H1 (cell line): ENCODE measurements at regions not wholly inside any gene's neighbourhood (a gene's known extent, or its start where the extent isn't known, plus 50 kb on each side); places are given as distances from the start of the nearest gene placed in this dataset.
"Not testable (repeated sequence)": the region's sequence is repeated elsewhere in the genome, so short reads cannot be mapped to it uniquely, and the experiment has no call there.

Experiments used
- CTCF ChIA-PET: fragments of 300-600 bp; sonication (Branson Sonifier 250); formaldehyde crosslinking; loops from one replicate; lab custom pipeline; 2021; ENCODE audit not compliant: partially characterized antibody; lab: Charles Lee
- POLR2A ChIA-PET: fragments of 300-600 bp; sonication (Branson Sonifier 250); formaldehyde crosslinking; loops from one replicate; lab custom pipeline; 2021; ENCODE audit warnings: inconsistent platforms; ENCODE audit not compliant: partially characterized antibody; lab: Charles Lee
- DNase-seq, 2 experiments: peaks; one replicate each; pipeline versions ENCODE4 v3.0.0 to v3.0.0-alpha.2; 2010 to 2022; ENCODE audit warnings: low spot score in 2 of 2, low read depth in 1 of 2, mixed read lengths in 1 of 2
- FAIRE-seq: peaks from 2 replicates; lab custom pipeline; 2011; peaks lifted over from hg19 to GRCh38; lab: Jason Lieb, UNC
- H2AFZ ChIP-seq: 2 replicates; pipeline ENCODE4 v1.8.1; 2012; ENCODE audit warnings: low read length, inconsistent platforms
- H2AK5ac ChIP-seq: 2 replicates; pipeline ENCODE4 v1.6.1; 2013; ENCODE audit warnings: low read depth, low read length
- H2BK120ac ChIP-seq: replicated peaks from 2 replicates; pipeline ENCODE3; 2013; ENCODE audit warnings: low read depth, low read length, inconsistent platforms
- H2BK12ac ChIP-seq: 2 replicates; pipeline ENCODE4 v1.6.1; 2013; ENCODE audit warnings: low read depth, low read length
- H2BK15ac ChIP-seq: 2 replicates; pipeline ENCODE4 v1.6.1; 2013; ENCODE audit warnings: low read length
- H2BK20ac ChIP-seq: 2 replicates; pipeline ENCODE4 v1.6.1; 2013; ENCODE audit warnings: low read length
- H2BK5ac ChIP-seq: 2 replicates; pipeline ENCODE4 v1.6.1; 2013; ENCODE audit warnings: low read depth, low read length
- H3K14ac ChIP-seq: 2 replicates; pipeline ENCODE4 v1.6.1; 2013; ENCODE audit warnings: inconsistent platforms; ENCODE audit not compliant: insufficient read length
- H3K18ac ChIP-seq: 2 replicates; pipeline ENCODE4 v1.6.1; 2013; ENCODE audit warnings: low read length; ENCODE audit errors: extremely low read depth
- H3K23ac ChIP-seq: 2 replicates; pipeline ENCODE4 v1.6.1; 2013; ENCODE audit warnings: inconsistent platforms; ENCODE audit not compliant: insufficient read length
- H3K23me2 ChIP-seq: 2 replicates; pipeline ENCODE4 v1.6.1; 2013; ENCODE audit warnings: low read depth, low read length
- H3K27ac ChIP-seq: 2 replicates; pipeline ENCODE4 v1.6.1; 2011; ENCODE audit warnings: low read depth, low read length, inconsistent platforms
- H3K27me3 ChIP-seq, 4 experiments: replicated peaks in 1 of 4; 1 replicate in 1 of 4; 2 replicates in 3 of 4; pipeline versions ENCODE4 v1.6.1 to v1.8.1; 2011 to 2013; ENCODE audit warnings: low read length in 3 of 4, mild to moderate bottlenecking in 3 of 4, inconsistent platforms in 2 of 4, mixed read lengths in 2 of 4, moderate library complexity in 1 of 4; ENCODE audit not compliant: control insufficient read depth in 3 of 4, insufficient read depth in 3 of 4; ENCODE audit errors: extremely low read depth in 1 of 4
- H3K36me3 ChIP-seq, 4 experiments: 2 replicates each; pipeline versions ENCODE4 v1.6.1 to v1.8.1; 2011 to 2013; ENCODE audit warnings: mild to moderate bottlenecking in 4 of 4, low read length in 3 of 4, moderate library complexity in 2 of 4, control low read depth in 1 of 4, inconsistent platforms in 1 of 4; ENCODE audit not compliant: insufficient read depth in 4 of 4, control insufficient read depth in 2 of 4
- H3K4ac ChIP-seq: replicated peaks from 2 replicates; pipeline ENCODE3; 2013; ENCODE audit warnings: low read length, low read depth, mixed read lengths, inconsistent platforms; ENCODE audit not compliant: insufficient read length
- H3K4me1 ChIP-seq, 4 experiments: replicated peaks in 1 of 4; 1 replicate in 1 of 4; 2 replicates in 3 of 4; pipeline versions ENCODE4 v1.6.1 to v1.8.1; 2011 to 2013; ENCODE audit warnings: low read length in 3 of 4, inconsistent platforms in 2 of 4, mixed read lengths in 1 of 4; ENCODE audit not compliant: insufficient read depth in 4 of 4, control insufficient read depth in 3 of 4
- H3K4me2 ChIP-seq, 2 experiments: 2 replicates each; pipeline versions ENCODE4 v1.6.1 to v1.8.1; 2011 to 2013; ENCODE audit warnings: low read depth in 2 of 2, low read length in 2 of 2, control low read depth in 1 of 2, inconsistent platforms in 1 of 2, mild to moderate bottlenecking in 1 of 2; ENCODE audit not compliant: insufficient read depth in 1 of 2
- H3K4me3 ChIP-seq, 4 experiments: fragments of 200-600, 300-600 bp in 1 of 4; sonication (generic), shearing (Covaris generic), sonication (Bioruptor Twin) in 1 of 4; 2 replicates each; pipeline versions ENCODE4 v1.5.1 to v1.8.1; 2011 to 2016; ENCODE audit warnings: low read length in 4 of 4, low read depth in 3 of 4, control low read depth in 2 of 4, inconsistent platforms in 2 of 4, mild to moderate bottlenecking in 2 of 4, mixed read lengths in 1 of 4, moderate library complexity in 1 of 4; ENCODE audit not compliant: insufficient read depth in 2 of 4; ENCODE audit errors: extremely low read depth in 1 of 4
- H3K56ac ChIP-seq: replicated peaks from 2 replicates; pipeline ENCODE3; 2013; ENCODE audit warnings: low read depth, mild to moderate bottlenecking, mixed read lengths, low read length, inconsistent platforms; ENCODE audit not compliant: insufficient read length
- H3K79me1 ChIP-seq: 2 replicates; pipeline ENCODE4 v1.6.1; 2013; ENCODE audit warnings: low read depth, low read length, control low read depth
- H3K79me2 ChIP-seq, 2 experiments: 2 replicates each; pipeline versions ENCODE4 v1.6.1 to v1.8.1; 2012 to 2013; ENCODE audit warnings: low read length in 2 of 2, mild to moderate bottlenecking in 2 of 2, inconsistent platforms in 1 of 2; ENCODE audit not compliant: insufficient read depth in 2 of 2, control insufficient read depth in 1 of 2
- H3K9ac ChIP-seq, 4 experiments: replicated peaks in 1 of 4; 1 replicate in 1 of 4; 2 replicates in 3 of 4; pipeline versions ENCODE4 v1.6.1 to v1.8.1; 2011 to 2013; ENCODE audit warnings: low read depth in 3 of 4, low read length in 3 of 4, control low read depth in 2 of 4, mild to moderate bottlenecking in 2 of 4, moderate library complexity in 2 of 4, inconsistent platforms in 1 of 4; ENCODE audit errors: extremely low read depth in 1 of 4
- H3K9me3 ChIP-seq, 2 experiments: 2 replicates each; pipeline versions ENCODE4 v1.6.1 to v1.8.1; 2012 to 2013; ENCODE audit warnings: mild to moderate bottlenecking in 2 of 2, moderate library complexity in 2 of 2, control low read depth in 1 of 2, inconsistent platforms in 1 of 2, low read depth in 1 of 2, low read length in 1 of 2, mixed read lengths in 1 of 2; ENCODE audit not compliant: insufficient read depth in 2 of 2
- H4K20me1 ChIP-seq, 2 experiments: replicated peaks in 1 of 2; 2 replicates each; pipeline versions ENCODE3 to v1.8.1; 2011 to 2013; ENCODE audit warnings: inconsistent platforms in 2 of 2, low read length in 2 of 2, mild to moderate bottlenecking in 1 of 2; ENCODE audit not compliant: insufficient read depth in 2 of 2, control insufficient read depth in 1 of 2
- H4K5ac ChIP-seq: 2 replicates; pipeline ENCODE4 v1.6.1; 2013; ENCODE audit warnings: low read length, low read depth, mixed read lengths, inconsistent platforms; ENCODE audit not compliant: insufficient read length
- H4K8ac ChIP-seq: 2 replicates; pipeline ENCODE4 v1.8.0; 2013; ENCODE audit warnings: mild to moderate bottlenecking, moderate library complexity, low read length, inconsistent platforms; ENCODE audit not compliant: insufficient read depth; ENCODE audit errors: extremely low read depth
- H4K91ac ChIP-seq: replicated peaks from 2 replicates; pipeline ENCODE3; 2013; ENCODE audit warnings: low read length, mixed read lengths, inconsistent platforms; ENCODE audit not compliant: insufficient read length
- WGBS, 2 experiments: shearing (Covaris generic) in 1 of 2; methylation state at CpG; one replicate each; pipeline versions ENCODE4 v1.1.6 to v1.1.7; 2013 to 2015; ENCODE audit warnings: low lambda C conversion rate in 2 of 2, mixed read lengths in 2 of 2, inconsistent platforms in 1 of 2, low coverage in 1 of 2, missing lambda C conversion rate in 1 of 2; ENCODE audit not compliant: insufficient replicate concordance in 2 of 2, insufficient coverage in 1 of 2, insufficient read length in 1 of 2; ENCODE audit errors: extremely low coverage in 1 of 2, missing lambda C conversion rate in 1 of 2; 5-methylcytosine and 5-hydroxymethylcytosine counted together

DNA sequence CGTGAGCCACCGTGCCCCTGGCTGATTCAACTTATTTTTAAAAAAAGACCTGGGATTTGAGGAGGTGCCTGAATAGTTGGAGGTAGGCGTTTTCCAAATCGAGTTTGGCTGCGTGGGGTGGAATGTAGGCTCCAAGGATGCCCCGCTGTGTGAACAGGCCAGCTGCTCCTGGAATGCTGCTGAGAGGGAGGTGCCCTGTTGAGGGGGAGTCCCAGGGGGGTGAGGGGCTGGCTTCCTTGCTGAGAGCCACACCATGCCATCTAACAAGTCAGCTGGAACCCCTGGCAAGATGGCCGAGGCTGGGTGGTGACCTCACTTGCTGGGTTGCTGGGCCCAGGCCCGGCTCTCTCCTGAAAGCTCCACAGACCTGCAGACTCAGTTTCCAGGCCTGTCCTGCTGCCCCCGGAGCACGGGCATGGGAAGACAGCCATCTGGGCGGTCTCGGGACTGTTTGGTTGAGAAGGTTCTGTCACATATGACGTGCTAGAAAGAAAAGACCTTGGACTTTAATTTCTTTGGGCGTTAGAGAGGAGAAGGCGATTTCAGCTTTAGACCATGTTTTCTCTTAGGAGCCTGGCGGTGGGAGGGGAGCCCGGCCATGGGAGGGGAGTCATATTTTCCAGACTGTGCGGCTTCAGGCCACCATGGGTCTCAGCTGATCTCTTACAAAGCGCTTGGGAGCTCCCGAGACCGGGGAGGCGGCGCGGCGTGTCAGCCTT is 4047.0 kb upstream of the TPTE start:
- H3K9ac ChIP-seq, H2BK15ac ChIP-seq, H4K8ac ChIP-seq, H2BK20ac ChIP-seq, H2AK5ac ChIP-seq, H3K23ac ChIP-seq, H3K27ac ChIP-seq, H3K18ac ChIP-seq, H3K79me2 ChIP-seq, H3K4me3 ChIP-seq, H4K20me1 ChIP-seq, CTCF ChIA-PET, H4K5ac ChIP-seq, POLR2A ChIA-PET, H3K79me1 ChIP-seq, H3K4me1 ChIP-seq, H3K27me3 ChIP-seq, H3K56ac ChIP-seq, H4K91ac ChIP-seq, H2BK120ac ChIP-seq, H3K4me2 ChIP-seq, H3K23me2 ChIP-seq, H3K4ac ChIP-seq, H3K14ac ChIP-seq, H3K9me3 ChIP-seq, DNase-seq, H2BK5ac ChIP-seq, FAIRE-seq, H2AFZ ChIP-seq, H2BK12ac ChIP-seq, H3K36me3 ChIP-seq: not testable (repeated sequence)
- no CpG with 5 or more reads among the region's 25 CpGs for WGBS, 2 experiments

- H3K4me3 ChIP-seq, H4K5ac ChIP-seq, H4K8ac ChIP-seq, H2BK5ac ChIP-seq, H2BK12ac ChIP-seq, H3K79me1 ChIP-seq, H3K79me2 ChIP-seq, H2BK120ac ChIP-seq, H4K20me1 ChIP-seq, POLR2A ChIA-PET, H3K27me3 ChIP-seq, H3K9ac ChIP-seq, H3K4me2 ChIP-seq, H4K91ac ChIP-seq, H3K4ac ChIP-seq, H3K14ac ChIP-seq, FAIRE-seq, H3K4me1 ChIP-seq, H3K56ac ChIP-seq, H2BK15ac ChIP-seq, H3K27ac ChIP-seq, H2BK20ac ChIP-seq, CTCF ChIA-PET, H3K9me3 ChIP-seq, H3K18ac ChIP-seq, H2AK5ac ChIP-seq, H2AFZ ChIP-seq, H3K36me3 ChIP-seq, H3K23me2 ChIP-seq, H3K23ac ChIP-seq, DNase-seq: not testable (repeated sequence)
- no CpG with 5 or more reads among the region's 17 CpGs for WGBS, 2 experiments
Measured at GRCh38 chr21:6481116-6481515, 4040.3 kb upstream of the TPTE start.
